ENCODE measurements at regions not wholly inside any gene's neighbourhood (a gene's known extent, or its start where the extent isn't known, plus 50 kb on each side); places are given as distances from the start of the nearest gene placed in this dataset.

DNA sequence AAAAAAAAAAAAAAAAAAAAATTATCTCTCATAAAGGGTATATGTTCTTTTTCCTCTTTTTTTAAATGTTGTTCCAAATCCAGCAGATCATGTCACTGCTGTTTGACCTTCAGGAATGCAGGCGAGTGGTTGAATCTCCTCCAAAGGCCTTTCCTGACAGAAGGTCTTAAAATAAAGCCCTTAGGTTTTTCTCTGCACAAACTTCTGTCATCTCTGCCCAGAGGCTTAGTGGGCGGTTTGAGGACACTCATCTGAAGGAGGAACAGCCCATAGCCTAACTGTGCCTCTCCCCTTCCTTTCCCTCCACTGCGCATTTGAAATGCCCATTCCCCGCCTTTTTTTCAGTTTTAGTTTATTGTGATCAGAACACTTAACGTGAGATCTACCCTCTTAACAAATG, 270.2 kb downstream of the TMEM114 start:
- TF ChIP-seq, protein P1, sequence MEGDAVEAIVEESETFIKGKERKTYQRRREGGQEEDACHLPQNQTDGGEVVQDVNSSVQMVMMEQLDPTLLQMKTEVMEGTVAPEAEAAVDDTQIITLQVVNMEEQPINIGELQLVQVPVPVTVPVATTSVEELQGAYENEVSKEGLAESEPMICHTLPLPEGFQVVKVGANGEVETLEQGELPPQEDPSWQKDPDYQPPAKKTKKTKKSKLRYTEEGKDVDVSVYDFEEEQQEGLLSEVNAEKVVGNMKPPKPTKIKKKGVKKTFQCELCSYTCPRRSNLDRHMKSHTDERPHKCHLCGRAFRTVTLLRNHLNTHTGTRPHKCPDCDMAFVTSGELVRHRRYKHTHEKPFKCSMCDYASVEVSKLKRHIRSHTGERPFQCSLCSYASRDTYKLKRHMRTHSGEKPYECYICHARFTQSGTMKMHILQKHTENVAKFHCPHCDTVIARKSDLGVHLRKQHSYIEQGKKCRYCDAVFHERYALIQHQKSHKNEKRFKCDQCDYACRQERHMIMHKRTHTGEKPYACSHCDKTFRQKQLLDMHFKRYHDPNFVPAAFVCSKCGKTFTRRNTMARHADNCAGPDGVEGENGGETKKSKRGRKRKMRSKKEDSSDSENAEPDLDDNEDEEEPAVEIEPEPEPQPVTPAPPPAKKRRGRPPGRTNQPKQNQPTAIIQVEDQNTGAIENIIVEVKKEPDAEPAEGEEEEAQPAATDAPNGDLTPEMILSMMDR (IDR thresholded peaks at IDR 0.05): no peak
- peaks cover 0 to under 1% of the 10 kb centered on the region in 2 donors for H3K27me3 Mint-ChIP-seq (ENCODE audit: low read depth in 2 of 2)
- no peak for DNase-seq
- ATAC-seq: no peak
- no peaks in the 10 kb centered on the region for H3K36me3 ChIP-seq (ENCODE audit: control insufficient read depth, insufficient read depth, low read length)
- no peak overlapping the region for H3K27ac ChIP-seq (ENCODE audit: low read length)
- peaks cover 5 to 7% of the 10 kb centered on the region in 2 donors for H3K9me3 Mint-ChIP-seq
- 82% methylated on average over 5 of the region's 5 CpGs for WGBS (ENCODE audit: insufficient coverage)
- H3K4me3 ChIP-seq (ENCODE audit: low read length): no peak overlapping the region
- intact Hi-C loops (cut with micrococcal nuclease): no loop called here
- no peaks in the 10 kb centered on the region for H3K27me3 ChIP-seq (ENCODE audit: control insufficient read depth, insufficient read depth, low read length)
- no peaks in the 10 kb centered on the region for H3K36me3 Mint-ChIP-seq
- no peaks in the 10 kb centered on the region for H3K9me3 ChIP-seq (ENCODE audit: control insufficient read depth, insufficient read depth, low read length)
- no peaks in the 10 kb centered on the region for H3K4me1 Mint-ChIP-seq
- no peak overlapping the region for H3K4me3 Mint-ChIP-seq
- no peak overlapping the region for H3K27ac Mint-ChIP-seq
- H3K4me1 ChIP-seq (ENCODE audit: control insufficient read depth, insufficient read depth, low read length): no peaks in the 10 kb centered on the region

DNA sequence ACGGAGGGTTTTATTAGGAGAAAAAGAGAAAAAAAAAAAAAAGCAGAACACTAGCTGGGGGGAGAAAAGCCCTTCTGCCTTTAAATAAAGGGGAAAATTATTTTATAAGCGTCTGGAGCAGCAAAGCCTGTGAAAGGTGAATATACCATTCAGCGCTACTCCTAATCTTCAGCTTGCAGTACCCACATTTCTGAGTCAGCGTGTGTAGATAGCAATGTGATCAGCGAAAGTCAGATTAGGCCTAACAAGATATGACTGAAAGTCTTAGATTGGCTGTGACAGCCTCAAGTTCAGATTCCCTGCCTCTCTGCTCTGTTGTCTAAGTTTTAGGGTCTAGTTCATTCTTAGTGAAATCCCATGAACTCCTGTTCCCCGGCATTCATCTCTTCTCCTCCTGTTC, 279.5 kb downstream of the TMEM114 start:
- no peak overlapping the region for H3K27ac ChIP-seq (ENCODE audit: low read length)
- WGBS (ENCODE audit: insufficient coverage): 92% methylated on average over 5 of the region's 6 CpGs
- intact Hi-C loops (cut with micrococcal nuclease): no loop called here
- TF ChIP-seq, protein P1 (IDR thresholded peaks at IDR 0.05): no peak
- H3K4me3 ChIP-seq (ENCODE audit: low read length): no peak overlapping the region
- H3K9me3 ChIP-seq (ENCODE audit: control insufficient read depth, insufficient read depth, low read length): no peaks in the 10 kb centered on the region
- H3K27me3 Mint-ChIP-seq (ENCODE audit: low read depth in 2 of 2): no peaks in the 10 kb centered on the region
- no peaks in the 10 kb centered on the region for H3K36me3 ChIP-seq (ENCODE audit: control insufficient read depth, insufficient read depth, low read length)
- H3K4me1 Mint-ChIP-seq: no peaks in the 10 kb centered on the region
- DNase-seq: no peak
- H3K27ac Mint-ChIP-seq: no peak overlapping the region
- H3K36me3 Mint-ChIP-seq: no peaks in the 10 kb centered on the region
- ATAC-seq: no peak
- H3K4me3 Mint-ChIP-seq: no peak overlapping the region
- H3K9me3 Mint-ChIP-seq: peaks cover 6 to 9% of the 10 kb centered on the region in 2 donors
- H3K27me3 ChIP-seq (ENCODE audit: control insufficient read depth, insufficient read depth, low read length): no peaks in the 10 kb centered on the region
- no peaks in the 10 kb centered on the region for H3K4me1 ChIP-seq (ENCODE audit: control insufficient read depth, insufficient read depth, low read length)

DNA sequence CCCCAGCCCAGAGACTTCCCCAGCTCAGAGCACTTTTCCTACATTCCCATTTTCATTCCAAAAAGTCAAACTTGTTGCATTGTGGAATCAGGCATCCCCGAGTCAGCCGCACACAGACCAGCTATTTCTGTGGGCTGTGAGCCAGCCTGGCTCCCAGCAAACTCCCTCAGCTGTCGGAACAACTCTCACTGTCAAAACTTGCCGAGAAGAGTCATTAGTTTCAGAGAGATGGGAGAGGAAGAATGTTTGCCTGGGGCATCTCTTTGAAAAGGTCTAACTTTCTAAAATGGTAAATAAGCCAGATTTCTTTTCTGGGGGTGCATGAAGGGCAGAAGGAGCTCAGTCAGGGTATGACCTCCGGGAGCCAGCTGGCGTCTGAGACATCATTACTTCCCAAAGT, 280.0 kb downstream of the TMEM114 start:
- intact Hi-C loops (cut with micrococcal nuclease): no loop called here
- Histone ChIP-seq H3K9me3 (ENCODE audit: control insufficient read depth, insufficient read depth, low read length) (no peaks in the 10 kb centered on the region), H3K4me1 (ENCODE audit: control insufficient read depth, insufficient read depth, low read length) (no peaks in the 10 kb centered on the region), H3K36me3 (ENCODE audit: control insufficient read depth, insufficient read depth, low read length) (no peaks in the 10 kb centered on the region), H3K27ac (ENCODE audit: low read length) (no peak overlapping the region), H3K27me3 (ENCODE audit: control insufficient read depth, insufficient read depth, low read length) (no peaks in the 10 kb centered on the region), H3K4me3 (ENCODE audit: low read length) (no peak overlapping the region)
- ATAC-seq: no peak
- H3K27ac Mint-ChIP-seq: no peak overlapping the region
- no peaks in the 10 kb centered on the region for H3K27me3 Mint-ChIP-seq (ENCODE audit: low read depth in 2 of 2)
- H3K36me3 Mint-ChIP-seq: no peaks in the 10 kb centered on the region
- peaks cover 9% of the 10 kb centered on the region in 2 donors for H3K9me3 Mint-ChIP-seq
- DNase-seq: no peak
- H3K4me3 Mint-ChIP-seq: no peak overlapping the region
- 85% methylated on average over 6 of the region's 6 CpGs for WGBS (ENCODE audit: insufficient coverage)
- TF ChIP-seq, protein P1 (IDR thresholded peaks at IDR 0.05): no peak
- H3K4me1 Mint-ChIP-seq: no peaks in the 10 kb centered on the region

DNA sequence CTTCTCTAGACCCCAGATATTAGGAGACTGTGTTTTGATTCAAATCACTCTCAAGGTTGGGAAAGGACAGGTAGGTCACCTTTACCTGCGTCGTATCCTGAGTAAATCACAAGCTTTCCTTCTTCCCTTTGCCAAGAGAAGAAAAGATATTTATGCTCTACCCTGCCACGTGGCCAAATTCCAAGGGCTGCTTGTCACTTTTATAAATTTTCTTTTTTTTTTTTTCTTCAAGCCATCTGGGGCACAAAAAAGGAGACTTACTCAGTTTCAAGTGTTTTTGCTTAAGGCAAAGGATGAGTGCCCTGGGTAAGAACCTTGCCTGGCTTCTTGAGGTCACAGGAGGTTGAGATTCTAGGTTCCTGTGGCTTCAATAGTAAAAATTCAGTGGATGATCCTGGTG, 285.1 kb downstream of the TMEM114 start:
- Mint-ChIP-seq H3K4me1 (no peaks in the 10 kb centered on the region), H3K27me3 (ENCODE audit: low read depth in 2 of 2) (no peaks in the 10 kb centered on the region), H3K27ac (no peak overlapping the region), H3K4me3 (no peak overlapping the region), H3K36me3 (no peaks in the 10 kb centered on the region), H3K9me3 (peaks cover 9 to 12% of the 10 kb centered on the region in 2 donors)
- no peak for ATAC-seq
- Histone ChIP-seq H3K27ac (ENCODE audit: low read length) (no peak overlapping the region), H3K4me1 (ENCODE audit: control insufficient read depth, insufficient read depth, low read length) (no peaks in the 10 kb centered on the region), H3K36me3 (ENCODE audit: control insufficient read depth, insufficient read depth, low read length) (no peaks in the 10 kb centered on the region), H3K27me3 (ENCODE audit: control insufficient read depth, insufficient read depth, low read length) (no peaks in the 10 kb centered on the region), H3K9me3 (ENCODE audit: control insufficient read depth, insufficient read depth, low read length) (no peaks in the 10 kb centered on the region), H3K4me3 (ENCODE audit: low read length) (no peak overlapping the region)
- TF ChIP-seq, protein P1 (IDR thresholded peaks at IDR 0.05): no peak
- WGBS (ENCODE audit: insufficient coverage): 79% methylated on average over 3 of the region's 3 CpGs
- intact Hi-C loops (cut with micrococcal nuclease): no loop called here
- DNase-seq: no peak

All from natural killer cell (primary cell).